GM12878 (cell line): ENCODE measurements at regions not wholly inside any gene's neighbourhood (a gene's known extent, or its start where the extent isn't known, plus 50 kb on each side); places are given as distances from the start of the nearest gene placed in this dataset.

Experiments
- REST ChIP-seq: IDR thresholded peaks from 2 replicates; pipeline ENCODE4 v1.6.1; 2012; ENCODE audit warnings: mild to moderate bottlenecking, low read depth, low read length
- ZBED1 ChIP-seq: IDR thresholded peaks from 2 replicates; pipeline ENCODE4 v1.6.1; 2016; ENCODE audit warnings: borderline replicate concordance

GRCh38 chr3:144312702-144313101 lies 341.1 kb downstream of the DIPK2A start:
- no peak for TF ChIP-seq REST
- no peak for TF ChIP-seq ZBED1
